B cell (primary cell): ENCODE measurements at regions not wholly inside any gene's neighbourhood (a gene's known extent, or its start where the extent isn't known, plus 50 kb on each side); places are given as distances from the start of the nearest gene placed in this dataset.

Experiments
- ATAC-seq: fragments of 200-7000 bp; cut with Tn5 transposase; one replicate; pipeline ENCODE4 v1.10.0; 2021; ENCODE audit warnings: low read depth, mild to moderate bottlenecking, moderate number of reproducible peaks, moderate library complexity
- CTCF ChIA-PET: fragments of 350-600 bp; sonication (Branson Sonifier 250); formaldehyde crosslinking; loops from one replicate; lab custom pipeline; 2021; ENCODE audit warnings: antibody characterized with exemption, inconsistent platforms; lab: Charles Lee
- POLR2A ChIA-PET: fragments of 350-600 bp; sonication (Branson Sonifier 250); formaldehyde crosslinking; loops from one replicate; lab custom pipeline; 2021; ENCODE audit warnings: antibody characterized with exemption; lab: Charles Lee
- DNase-seq: peaks from one replicate; pipeline ENCODE4 v3.0.0; 2013
- H2AFZ ChIP-seq: 2 replicates; pipeline ENCODE4 v1.6.1; 2012; ENCODE audit warnings: mild to moderate bottlenecking, low read depth, low read length; ENCODE audit not compliant: insufficient read depth, poor library complexity, severe bottlenecking
- H3K27ac ChIP-seq, 2 donors: 1 replicate in 1 of 2; 2 replicates in 1 of 2; pipeline ENCODE4 v1.5.1; 2012 to 2013; ENCODE audit warnings: low read length in 2 of 2, mild to moderate bottlenecking in 2 of 2, moderate library complexity in 1 of 2
- H3K27me3 ChIP-seq, 4 experiments: fragments of 200-600 bp in 1 of 4; sonication (generic) in 1 of 4; replicated peaks in 1 of 4; 1 replicate in 2 of 4; 2 replicates in 2 of 4; pipeline versions ENCODE4 v1.6.1 to v1.7.0; 2013 to 2016; ENCODE audit warnings: low read length in 3 of 4, mild to moderate bottlenecking in 2 of 4, mixed read lengths in 1 of 4, moderate library complexity in 1 of 4; ENCODE audit not compliant: insufficient read depth in 4 of 4, control insufficient read depth in 3 of 4; ENCODE audit errors: control extremely low read depth in 1 of 4
- H3K36me3 ChIP-seq, 2 experiments: replicated peaks in 1 of 2; 1 replicate in 1 of 2; 2 replicates in 1 of 2; pipeline versions ENCODE4 v1.6.1 to v1.7.1; 2013; ENCODE audit warnings: low read length in 1 of 2; ENCODE audit not compliant: insufficient read depth in 2 of 2, control insufficient read depth in 1 of 2; ENCODE audit errors: control extremely low read depth in 1 of 2, extremely low read depth in 1 of 2
- H3K4me1 ChIP-seq, 2 donors: fragments of 200-600 bp in 1 of 2; sonication (generic) in 1 of 2; 1 replicate in 1 of 2; 2 replicates in 1 of 2; pipeline versions ENCODE4 v1.5.1 to v1.6.1; 2013 to 2017; ENCODE audit warnings: low read length in 2 of 2; ENCODE audit not compliant: control insufficient read depth in 2 of 2, insufficient read depth in 2 of 2
- H3K4me2 ChIP-seq: replicated peaks from 2 replicates; pipeline ENCODE3; 2012; ENCODE audit warnings: mild to moderate bottlenecking, low read depth, low read length; ENCODE audit not compliant: poor library complexity, severe bottlenecking
- H3K4me3 ChIP-seq, 5 experiments: fragments of 200-600 bp in 1 of 5; sonication (generic) in 1 of 5; 1 replicate in 3 of 5; 2 replicates in 2 of 5; pipeline versions ENCODE4 v1.5.1 to v1.7.0; 2011 to 2016; ENCODE audit warnings: low read length in 4 of 5, mild to moderate bottlenecking in 4 of 5, low read depth in 2 of 5, control low read depth in 1 of 5, moderate library complexity in 1 of 5; ENCODE audit not compliant: insufficient read depth in 1 of 5; ENCODE audit errors: control extremely low read depth in 1 of 5, extremely low read depth in 1 of 5
- H3K79me2 ChIP-seq: fragments of 200-600 bp; sonication (generic); one replicate; pipeline ENCODE4 v1.6.0; 2016; ENCODE audit warnings: low read length; ENCODE audit not compliant: control insufficient read depth, insufficient read depth
- H3K9ac ChIP-seq: fragments of 200-600 bp; sonication (generic); 2 replicates; pipeline ENCODE4 v1.6.1; 2017; ENCODE audit warnings: mild to moderate bottlenecking, low read length, moderate library complexity
- H3K9me3 ChIP-seq, 3 donors: one replicate each; pipeline versions ENCODE4 v1.6.1 to v1.7.1; 2013; ENCODE audit warnings: low read length in 2 of 3; ENCODE audit not compliant: control insufficient read depth in 2 of 3, insufficient read depth in 1 of 3; ENCODE audit errors: control extremely low read depth in 1 of 3
- H4K20me1 ChIP-seq: 2 replicates; pipeline ENCODE4 v1.6.0; 2012; ENCODE audit warnings: mild to moderate bottlenecking, low read length; ENCODE audit not compliant: insufficient read depth, control insufficient read depth, poor library complexity, severe bottlenecking
- H3K27ac Mint-ChIP-seq: one replicate; pipeline ENCODE4 v1.8.0; 2021; ENCODE audit warnings: mixed read lengths
- H3K27me3 Mint-ChIP-seq: one replicate; pipeline ENCODE4 v1.8.0; 2021; ENCODE audit warnings: mixed read lengths
- H3K4me1 Mint-ChIP-seq: one replicate; pipeline ENCODE4 v1.8.0; 2021; ENCODE audit warnings: mixed read lengths
- H3K4me3 Mint-ChIP-seq: one replicate; pipeline ENCODE4 v1.8.0; 2021; ENCODE audit warnings: mixed read lengths
- H3K9me3 Mint-ChIP-seq: one replicate; pipeline ENCODE4 v1.8.0; 2022; ENCODE audit warnings: mixed read lengths; ENCODE audit not compliant: insufficient read depth
- EZH2 ChIP-seq: IDR thresholded peaks from 2 replicates; pipeline ENCODE4 v1.6.1; 2012; ENCODE audit warnings: borderline replicate concordance, low read depth, mild to moderate bottlenecking, moderate library complexity, low read length; ENCODE audit not compliant: insufficient read depth, poor library complexity, severe bottlenecking
- WGBS: methylation state at CpG from one replicate; pipeline ENCODE4 v1.1.5; 2013; ENCODE audit warnings: missing lambda C conversion rate; ENCODE audit not compliant: insufficient coverage; 5-methylcytosine and 5-hydroxymethylcytosine counted together
- intact Hi-C: fragments of 100-400 bp; cut with micrococcal nuclease; formaldehyde crosslinking; loops from one replicate; pipeline ENCODE4 v1.10.0; 2022
- TF ChIP-seq, protein P1 (sequence below): fragments of 200-600 bp; IDR thresholded peaks from one replicate; pipeline ENCODE4 v1.8.0; 2022; ENCODE audit warnings: antibody characterized with exemption, mild to moderate bottlenecking

- H3K4me2 ChIP-seq, result no peak overlapping the region
- intact Hi-C loops, result no loop called here
- 100% methylated on average over 1 of the region's 4 CpGs for WGBS
- no peaks in the 10 kb centered on the region for H3K79me2 ChIP-seq
- H3K4me3 ChIP-seq, result no peak overlapping the region
- H3K27ac ChIP-seq, result no peak overlapping the region
- no peak for DNase-seq
- Mint-ChIP-seq H3K27me3 (peaks cover 16% of the 10 kb centered on the region), H3K4me3 (no peak overlapping the region), H3K27ac (no peak overlapping the region), H3K4me1 (peaks cover 9% of the 10 kb centered on the region), H3K9me3 (peaks cover 3% of the 10 kb centered on the region)
- ChIA-PET CTCF (no interaction called here), POLR2A (no interaction called here)
- H3K36me3 ChIP-seq, result no peaks in the 10 kb centered on the region
- peaks cover 0 to 10% (median 5%) of the 10 kb centered on the region in 3 donors for H3K9me3 ChIP-seq
- peaks cover 0 to 3% (median 0%) of the 10 kb centered on the region in 4 experiments for H3K27me3 ChIP-seq
- TF ChIP-seq, protein P1, sequence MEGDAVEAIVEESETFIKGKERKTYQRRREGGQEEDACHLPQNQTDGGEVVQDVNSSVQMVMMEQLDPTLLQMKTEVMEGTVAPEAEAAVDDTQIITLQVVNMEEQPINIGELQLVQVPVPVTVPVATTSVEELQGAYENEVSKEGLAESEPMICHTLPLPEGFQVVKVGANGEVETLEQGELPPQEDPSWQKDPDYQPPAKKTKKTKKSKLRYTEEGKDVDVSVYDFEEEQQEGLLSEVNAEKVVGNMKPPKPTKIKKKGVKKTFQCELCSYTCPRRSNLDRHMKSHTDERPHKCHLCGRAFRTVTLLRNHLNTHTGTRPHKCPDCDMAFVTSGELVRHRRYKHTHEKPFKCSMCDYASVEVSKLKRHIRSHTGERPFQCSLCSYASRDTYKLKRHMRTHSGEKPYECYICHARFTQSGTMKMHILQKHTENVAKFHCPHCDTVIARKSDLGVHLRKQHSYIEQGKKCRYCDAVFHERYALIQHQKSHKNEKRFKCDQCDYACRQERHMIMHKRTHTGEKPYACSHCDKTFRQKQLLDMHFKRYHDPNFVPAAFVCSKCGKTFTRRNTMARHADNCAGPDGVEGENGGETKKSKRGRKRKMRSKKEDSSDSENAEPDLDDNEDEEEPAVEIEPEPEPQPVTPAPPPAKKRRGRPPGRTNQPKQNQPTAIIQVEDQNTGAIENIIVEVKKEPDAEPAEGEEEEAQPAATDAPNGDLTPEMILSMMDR, result no peak
- TF ChIP-seq EZH2, result no peak
- no peak overlapping the region for H2AFZ ChIP-seq
- H3K4me1 ChIP-seq, result peaks cover 3 to 14% of the 10 kb centered on the region in 2 donors
- H3K9ac ChIP-seq, result no peak overlapping the region
- no peak for ATAC-seq
- no peaks in the 10 kb centered on the region for H4K20me1 ChIP-seq
These were observed 144.4 kb upstream of the EXOC2 start for GRCh38 chr6:837380-837779.

DNA sequence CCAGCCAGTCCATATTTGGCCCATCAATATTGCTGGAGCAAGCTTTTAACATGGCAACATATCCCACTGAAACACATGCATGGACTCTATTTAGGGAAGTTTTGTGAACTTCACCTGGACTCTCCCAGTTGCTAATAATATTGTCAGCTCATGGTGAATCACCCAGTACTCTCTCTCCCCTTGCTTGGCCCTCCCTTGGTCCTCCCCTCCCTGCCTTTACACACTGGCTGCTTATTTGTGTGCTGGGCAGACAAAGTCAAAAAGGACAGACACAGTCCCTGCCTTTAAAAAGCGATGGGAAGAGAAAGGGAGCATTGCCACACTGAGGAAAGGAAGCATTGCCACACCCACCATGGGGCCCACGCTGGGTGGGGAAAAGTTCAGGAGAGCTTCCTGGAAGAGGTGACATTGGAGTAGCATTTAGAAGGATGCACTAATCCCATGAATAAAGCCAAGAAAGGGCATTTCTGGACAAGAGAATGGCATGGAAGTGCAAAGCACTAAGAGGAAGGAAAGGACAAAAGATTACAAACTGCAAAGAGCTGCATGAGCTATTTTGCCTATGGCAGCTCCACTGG, 143.4 kb upstream of the EXOC2 start:
- peaks cover 0 to 10% (median 5%) of the 10 kb centered on the region in 3 donors for H3K9me3 ChIP-seq
- no peaks in the 10 kb centered on the region for H3K79me2 ChIP-seq
- no peak for TF ChIP-seq EZH2
- TF ChIP-seq, protein P1, result no peak
- H4K20me1 ChIP-seq, result no peaks in the 10 kb centered on the region
- peaks cover 3 to 14% of the 10 kb centered on the region in 2 donors for H3K4me1 ChIP-seq
- peaks cover 0 to 3% (median 0%) of the 10 kb centered on the region in 4 experiments for H3K27me3 ChIP-seq
- ChIA-PET CTCF (interaction anchor here (1.0 kb wide), 1 partner anchor 243 kb away, joined by 3 read pairs; no protein-coding TSS in a partner anchor), POLR2A (no interaction called here)
- 84% methylated on average over 2 of the region's 2 CpGs for WGBS
- Mint-ChIP-seq H3K4me3 (no peak overlapping the region), H3K4me1 (peaks cover 9% of the 10 kb centered on the region), H3K9me3 (peaks cover 3% of the 10 kb centered on the region), H3K27ac (no peak overlapping the region), H3K27me3 (peaks cover 12% of the 10 kb centered on the region)
- no peak overlapping the region for H3K4me3 ChIP-seq
- no peak overlapping the region for H3K4me2 ChIP-seq
- intact Hi-C loops, result no loop called here
- no peak overlapping the region for H2AFZ ChIP-seq
- H3K36me3 ChIP-seq, result no peaks in the 10 kb centered on the region
- no peak overlapping the region for H3K9ac ChIP-seq
- DNase-seq (no peak), ATAC-seq (no peak)
- H3K27ac ChIP-seq, result no peak overlapping the region
